Breast epithelium (tissue), 4 donors: ENCODE measurements at regions not wholly inside any gene's neighbourhood (a gene's known extent, or its start where the extent isn't known, plus 50 kb on each side); places are given as distances from the start of the nearest gene placed in this dataset.

Experiments
- DNase-seq, 2 donors: peaks; one replicate each; pipeline ENCODE4 v3.0.0-alpha.2; 2019; ENCODE audit warnings: low spot score in 2 of 2
- H3K27ac ChIP-seq, 2 donors: fragments of 200-600 bp; sonication (generic) in 1 of 2; one replicate each; pipeline ENCODE4 v1.5.1; 2016 to 2019; ENCODE audit warnings: mild to moderate bottlenecking in 1 of 2
- H3K27me3 ChIP-seq, 2 donors: fragments of 200-600 bp; sonication (generic) in 1 of 2; one replicate each; pipeline versions ENCODE4 v1.5.1 to v1.6.0; 2017 to 2019; ENCODE audit warnings: control low read depth in 1 of 2, mild to moderate bottlenecking in 1 of 2
- H3K36me3 ChIP-seq: fragments of 200-600 bp; one replicate; pipeline ENCODE4 v1.5.1; 2019
- H3K4me1 ChIP-seq, 2 donors: fragments of 200-600 bp; sonication (generic); one replicate each; pipeline ENCODE4 v1.5.1; 2016 to 2019; ENCODE audit warnings: control low read depth in 1 of 2
- H3K4me3 ChIP-seq, 3 donors: fragments of 200-600 bp; sonication (generic); 1 replicate in 2 of 3; 2 replicates in 1 of 3; pipeline ENCODE4 v1.5.1; 2016 to 2019; ENCODE audit warnings: mild to moderate bottlenecking in 3 of 3, moderate library complexity in 2 of 3
- H3K9me3 ChIP-seq, 2 donors: fragments of 200-600 bp; sonication (generic) in 1 of 2; one replicate each; pipeline ENCODE4 v1.5.1; 2016 to 2019; ENCODE audit warnings: control low read depth in 1 of 2
- CTCF ChIP-seq, 3 donors: fragments of 450-650 bp; IDR thresholded peaks; one replicate each; pipeline ENCODE4 v1.5.1; 2016 to 2017; ENCODE audit warnings: antibody characterized with exemption in 3 of 3, mild to moderate bottlenecking in 3 of 3, moderate library complexity in 3 of 3
- POLR2A ChIP-seq: fragments of 450-650 bp; IDR thresholded peaks from one replicate; pipeline ENCODE4 v1.6.1; 2016; ENCODE audit warnings: antibody characterized with exemption, mild to moderate bottlenecking, moderate library complexity
- POLR2AphosphoS5 ChIP-seq, 3 donors: sonication (generic); formaldehyde crosslinking; IDR thresholded peaks; one replicate each; pipeline ENCODE4 v1.6.1; 2017; ENCODE audit warnings: antibody characterized with exemption in 3 of 3
- intact Hi-C: fragments of 100-400 bp; cut with DNase I; formaldehyde crosslinking; loops from one replicate; pipeline ENCODE4 v1.15.1; 2023; ENCODE audit warnings: low total_unique reads

- Histone ChIP-seq H3K27ac (no peak overlapping the region), H3K4me1 (no peaks in the 10 kb centered on the region), H3K27me3 (no peaks in the 10 kb centered on the region), H3K4me3 (no peak overlapping the region), H3K36me3 (no peaks in the 10 kb centered on the region), H3K9me3 (no peaks in the 10 kb centered on the region)
- TF ChIP-seq CTCF (IDR thresholded peaks at IDR 0.05) (no peak), POLR2A (no peak), POLR2AphosphoS5 (IDR thresholded peaks at IDR 0.05) (no peak)
- intact Hi-C loops, result no loop called here
- DNase-seq, result no peak
Measured at GRCh38 chr16:82232806-82233205, 62.8 kb upstream of the MPHOSPH6 start.

DNA sequence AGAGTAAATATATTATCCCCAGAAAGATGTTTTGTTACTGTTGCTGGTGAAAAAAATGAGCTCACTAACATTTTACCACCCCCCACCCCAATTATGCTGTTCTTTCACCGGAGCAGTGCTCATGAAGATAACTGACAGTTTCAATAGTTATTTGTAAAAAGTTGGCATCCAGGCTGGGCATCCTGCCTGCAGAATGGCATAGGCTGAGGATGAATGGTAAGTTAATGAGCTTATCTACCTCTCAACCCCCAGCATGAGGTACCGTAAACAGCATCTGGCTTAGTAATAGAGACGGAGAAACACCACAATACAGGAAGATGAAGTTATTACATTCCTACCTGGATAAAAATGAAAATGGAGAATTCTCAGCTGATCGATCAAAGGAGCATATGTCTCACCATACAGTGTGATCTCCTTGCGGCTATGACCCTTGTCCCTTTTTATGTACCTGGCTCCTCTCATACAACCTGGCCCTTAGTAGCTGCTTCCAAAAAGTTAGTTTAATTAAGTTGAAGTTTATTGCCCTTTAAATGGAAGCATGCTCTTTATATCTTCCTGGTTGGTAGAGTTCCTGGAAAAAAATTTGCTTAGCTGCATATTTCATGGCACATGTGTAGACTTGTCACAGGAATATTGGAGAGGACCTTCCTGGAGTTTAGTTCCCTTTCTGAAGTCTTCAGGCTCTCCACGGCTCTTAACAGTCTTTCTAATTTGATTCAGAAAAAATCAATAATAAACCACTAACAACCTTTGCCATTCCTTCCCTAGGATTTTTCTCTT is 61.2 kb upstream of the MPHOSPH6 start:
- Histone ChIP-seq H3K4me1 (no peaks in the 10 kb centered on the region), H3K27ac (peak overlapping the region; percentile 0 to 27), H3K27me3 (no peaks in the 10 kb centered on the region), H3K36me3 (no peaks in the 10 kb centered on the region), H3K9me3 (no peaks in the 10 kb centered on the region), H3K4me3 (no peak overlapping the region)
- DNase-seq, result no peak
- intact Hi-C loops, result no loop called here
- TF ChIP-seq CTCF (IDR thresholded peaks at IDR 0.05), result no peak
- TF ChIP-seq POLR2A, result no peak
- no peak for TF ChIP-seq POLR2AphosphoS5 (IDR thresholded peaks at IDR 0.05)

DNA sequence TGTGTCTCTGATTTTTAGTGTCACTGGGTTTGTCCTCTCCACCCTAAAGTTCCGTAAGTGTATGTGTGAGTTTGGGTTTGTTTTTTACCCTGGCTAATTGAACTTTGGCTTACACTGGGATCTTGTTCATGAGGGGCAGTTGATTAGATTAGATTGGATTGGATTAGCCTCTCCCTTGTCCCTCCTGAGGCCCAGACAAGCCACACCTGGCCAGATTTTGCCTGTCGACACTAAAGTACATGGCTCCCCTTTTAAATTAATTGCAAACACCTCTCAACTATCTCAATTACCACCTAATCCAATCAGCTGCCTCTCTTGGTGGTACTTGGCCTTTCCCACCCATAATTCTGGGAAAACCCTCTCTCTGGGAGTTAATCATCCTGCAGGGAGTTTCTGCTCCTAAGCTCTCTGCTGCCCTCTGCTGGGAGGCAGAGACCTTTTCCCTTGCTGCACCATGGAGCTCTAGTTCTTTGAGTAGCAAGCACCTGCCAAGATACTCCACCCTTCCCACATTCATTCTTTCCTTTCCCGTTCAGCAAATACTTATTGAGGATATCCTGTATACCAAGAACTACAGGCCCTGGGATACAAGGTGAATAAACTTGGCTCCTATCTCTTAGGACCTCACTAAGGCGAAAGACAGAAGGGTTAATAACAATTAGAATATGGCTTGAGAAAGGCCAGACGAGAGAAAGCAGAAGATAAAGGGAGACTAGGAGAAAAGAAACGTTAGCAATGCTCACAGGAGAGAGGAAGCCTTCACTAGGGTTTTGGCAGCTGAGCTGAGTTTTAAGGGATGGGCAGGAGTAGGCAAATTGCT is 60.0 kb upstream of the MPHOSPH6 start:
- TF ChIP-seq CTCF (IDR thresholded peaks at IDR 0.05) (peak; percentile 75 to 93 (median 79)), POLR2A (no peak), POLR2AphosphoS5 (IDR thresholded peaks at IDR 0.05) (peak in 1 of 3 donors; percentile 47)
- Histone ChIP-seq H3K27me3 (no peaks in the 10 kb centered on the region), H3K9me3 (no peaks in the 10 kb centered on the region), H3K27ac (no peak overlapping the region), H3K4me1 (no peaks in the 10 kb centered on the region), H3K36me3 (no peaks in the 10 kb centered on the region), H3K4me3 (no peak overlapping the region)
- peak; percentile 61 to 75 for DNase-seq
- intact Hi-C loops, result no loop called here

GRCh38 chr16:82226327-82226726 is 56.3 kb upstream of the MPHOSPH6 start:
- no peak for DNase-seq
- no peak for TF ChIP-seq POLR2AphosphoS5 (IDR thresholded peaks at IDR 0.05)
- TF ChIP-seq POLR2A, result no peak
- TF ChIP-seq CTCF (IDR thresholded peaks at IDR 0.05), result no peak
- intact Hi-C loops, result no loop called here
- Histone ChIP-seq H3K27me3 (no peaks in the 10 kb centered on the region), H3K4me1 (no peaks in the 10 kb centered on the region), H3K4me3 (no peak overlapping the region), H3K9me3 (no peaks in the 10 kb centered on the region), H3K27ac (no peak overlapping the region), H3K36me3 (no peaks in the 10 kb centered on the region)

DNA sequence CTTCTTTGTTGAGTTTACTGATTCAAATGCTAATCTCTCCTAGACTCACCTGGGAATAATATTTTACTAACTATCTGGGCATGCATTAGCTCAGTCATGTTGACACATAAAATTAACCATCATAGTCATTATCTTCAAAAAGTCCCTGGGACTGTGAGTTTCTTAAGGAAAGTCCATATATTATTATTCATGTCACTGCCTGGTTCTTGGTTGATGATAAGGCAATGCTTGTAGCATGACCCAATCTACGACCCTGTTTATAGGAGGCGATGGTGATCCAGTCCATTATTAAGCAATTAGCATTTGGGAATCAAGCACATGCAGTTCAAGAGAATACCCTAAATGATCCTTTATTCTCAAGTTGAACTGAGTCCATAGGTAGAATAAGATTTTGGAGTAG is 54.8 kb upstream of the MPHOSPH6 start:
- Histone ChIP-seq H3K27me3 (no peaks in the 10 kb centered on the region), H3K9me3 (no peaks in the 10 kb centered on the region), H3K36me3 (no peaks in the 10 kb centered on the region), H3K4me3 (no peak overlapping the region), H3K27ac (no peak overlapping the region), H3K4me1 (no peaks in the 10 kb centered on the region)
- intact Hi-C loops, result no loop called here
- no peak for TF ChIP-seq POLR2A
- TF ChIP-seq CTCF (IDR thresholded peaks at IDR 0.05), result no peak
- no peak for TF ChIP-seq POLR2AphosphoS5 (IDR thresholded peaks at IDR 0.05)
- DNase-seq, result no peak
